Bronchial epithelial cell (primary cell): ENCODE measurements at regions not wholly inside any gene's neighbourhood (a gene's known extent, or its start where the extent isn't known, plus 50 kb on each side); places are given as distances from the start of the nearest gene placed in this dataset.

Experiments used
- DNase-seq: peaks from one replicate; pipeline ENCODE4 v3.0.0-alpha.2; 2010; ENCODE audit warnings: low read depth
- FAIRE-seq: peaks from 2 replicates; lab custom pipeline; 2011; peaks lifted over from hg19 to GRCh38; lab: Jason Lieb, UNC
- H3K27me3 ChIP-seq: 2 replicates; pipeline ENCODE4 v1.5.1; 2011; ENCODE audit warnings: low read length; ENCODE audit not compliant: control insufficient read depth, insufficient read depth
- H3K36me3 ChIP-seq: 2 replicates; pipeline ENCODE4 v1.5.1; 2011; ENCODE audit warnings: low read length; ENCODE audit not compliant: control insufficient read depth, insufficient read depth
- H3K4me3 ChIP-seq: 2 replicates; pipeline ENCODE4 v1.5.1; 2011; ENCODE audit warnings: mild to moderate bottlenecking, low read depth, low read length, control low read depth
- TF ChIP-seq, protein P1 (sequence below): IDR thresholded peaks from 2 replicates; pipeline ENCODE4 v1.5.1; 2011; ENCODE audit warnings: mild to moderate bottlenecking, moderate library complexity, low read length, control low read depth, inconsistent platforms; ENCODE audit not compliant: insufficient read depth, severe bottlenecking

DNA sequence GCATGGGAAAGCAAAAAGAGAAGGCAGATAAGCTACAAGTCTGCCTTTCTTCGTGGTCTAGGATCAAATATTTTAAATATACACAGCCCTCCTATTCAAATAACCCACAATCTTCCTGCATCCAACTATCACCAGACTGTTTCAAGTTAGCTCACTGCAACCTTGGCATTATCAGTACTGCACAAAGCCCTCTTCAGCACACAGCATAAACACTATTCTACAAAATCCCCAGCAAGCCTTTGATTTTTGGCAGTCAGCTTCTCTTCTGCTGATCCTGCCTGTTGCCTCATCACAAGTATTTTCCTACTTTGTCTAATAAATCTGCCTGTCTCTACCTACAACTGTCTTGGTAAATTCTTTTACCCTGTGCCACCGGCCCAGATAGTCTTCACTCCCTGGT, 142.9 kb downstream of the COX7C start:
- DNase-seq (no peak), FAIRE-seq (no peak)
- TF ChIP-seq, protein P1, sequence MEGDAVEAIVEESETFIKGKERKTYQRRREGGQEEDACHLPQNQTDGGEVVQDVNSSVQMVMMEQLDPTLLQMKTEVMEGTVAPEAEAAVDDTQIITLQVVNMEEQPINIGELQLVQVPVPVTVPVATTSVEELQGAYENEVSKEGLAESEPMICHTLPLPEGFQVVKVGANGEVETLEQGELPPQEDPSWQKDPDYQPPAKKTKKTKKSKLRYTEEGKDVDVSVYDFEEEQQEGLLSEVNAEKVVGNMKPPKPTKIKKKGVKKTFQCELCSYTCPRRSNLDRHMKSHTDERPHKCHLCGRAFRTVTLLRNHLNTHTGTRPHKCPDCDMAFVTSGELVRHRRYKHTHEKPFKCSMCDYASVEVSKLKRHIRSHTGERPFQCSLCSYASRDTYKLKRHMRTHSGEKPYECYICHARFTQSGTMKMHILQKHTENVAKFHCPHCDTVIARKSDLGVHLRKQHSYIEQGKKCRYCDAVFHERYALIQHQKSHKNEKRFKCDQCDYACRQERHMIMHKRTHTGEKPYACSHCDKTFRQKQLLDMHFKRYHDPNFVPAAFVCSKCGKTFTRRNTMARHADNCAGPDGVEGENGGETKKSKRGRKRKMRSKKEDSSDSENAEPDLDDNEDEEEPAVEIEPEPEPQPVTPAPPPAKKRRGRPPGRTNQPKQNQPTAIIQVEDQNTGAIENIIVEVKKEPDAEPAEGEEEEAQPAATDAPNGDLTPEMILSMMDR = no peak

DNA sequence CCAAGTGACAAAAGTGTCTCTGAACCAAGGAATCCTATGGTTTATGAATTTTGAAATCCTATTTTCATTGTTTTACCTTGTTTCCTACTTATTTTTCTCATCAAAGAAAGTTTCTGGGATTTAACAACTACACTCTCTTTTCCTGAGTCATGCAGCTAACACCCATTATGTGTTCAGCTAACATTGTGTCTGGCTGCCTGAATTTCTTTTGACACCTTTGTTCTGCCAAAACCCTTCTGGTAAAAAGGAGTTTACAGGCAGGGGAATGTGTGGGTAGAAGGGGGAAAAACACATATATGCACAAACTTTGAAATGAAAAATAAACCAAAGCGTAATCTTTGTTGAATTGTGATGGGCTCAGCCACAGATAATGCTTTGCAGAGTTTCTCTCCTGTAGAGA, 146.2 kb downstream of the COX7C start:
- no peak for FAIRE-seq
- Histone ChIP-seq H3K4me3 (no peak overlapping the region), H3K36me3 (no peaks in the 10 kb centered on the region), H3K27me3 (no peaks in the 10 kb centered on the region)
- TF ChIP-seq, protein P1 = no peak
- no peak for DNase-seq

More for the DNA sequence above, 142.9 kb downstream of the COX7C start:
- Histone ChIP-seq H3K36me3 (no peaks in the 10 kb centered on the region), H3K4me3 (no peak overlapping the region), H3K27me3 (no peaks in the 10 kb centered on the region)

- H3K4me3 ChIP-seq = no peak overlapping the region
- FAIRE-seq (no peak), DNase-seq (no peak)
- no peaks in the 10 kb centered on the region for H3K27me3 ChIP-seq
- no peaks in the 10 kb centered on the region for H3K36me3 ChIP-seq
- TF ChIP-seq, protein P1 = no peak
Measured at GRCh38 chr5:86765778-86766502, 148.2 kb downstream of the COX7C start.

- Histone ChIP-seq H3K4me3 (no peak overlapping the region), H3K36me3 (no peaks in the 10 kb centered on the region), H3K27me3 (no peaks in the 10 kb centered on the region)
- FAIRE-seq = no peak
- TF ChIP-seq, protein P1 = no peak
- DNase-seq = no peak
Measured at GRCh38 chr5:86768699-86769202, 151.0 kb downstream of the COX7C start.

GRCh38 chr5:86780018-86780417, 162.3 kb downstream of the COX7C start:
- H3K36me3 ChIP-seq = no peaks in the 10 kb centered on the region
- FAIRE-seq = no peak
- no peak overlapping the region for H3K4me3 ChIP-seq
- TF ChIP-seq, protein P1 = no peak
- DNase-seq = no peak
- no peaks in the 10 kb centered on the region for H3K27me3 ChIP-seq

DNA sequence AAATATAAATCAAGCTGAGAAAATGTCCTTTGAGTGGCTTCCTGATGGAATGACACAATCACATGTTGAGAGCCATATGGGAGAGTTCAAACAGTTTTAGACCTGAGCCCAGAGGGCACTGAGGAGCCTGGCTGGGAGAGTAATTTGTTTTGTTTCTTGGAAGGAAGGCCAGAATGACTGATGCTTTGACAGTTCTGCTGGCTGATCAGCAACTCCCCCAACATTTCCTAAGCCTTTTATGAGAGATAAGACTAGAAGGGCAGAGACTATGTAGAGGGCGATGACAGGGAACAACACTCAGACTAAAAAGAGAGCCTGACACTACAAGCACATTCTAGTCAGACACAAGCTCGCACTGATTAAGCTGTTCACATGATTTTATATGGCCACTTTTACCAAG, 169.2 kb downstream of the COX7C start:
- Histone ChIP-seq H3K27me3 (no peaks in the 10 kb centered on the region), H3K4me3 (no peak overlapping the region), H3K36me3 (no peaks in the 10 kb centered on the region)
- TF ChIP-seq, protein P1 = no peak
- FAIRE-seq (no peak), DNase-seq (no peak)
